ENCODE measurements at regions not wholly inside any gene's neighbourhood (a gene's known extent, or its start where the extent isn't known, plus 50 kb on each side); places are given as distances from the start of the nearest gene placed in this dataset.

DNA sequence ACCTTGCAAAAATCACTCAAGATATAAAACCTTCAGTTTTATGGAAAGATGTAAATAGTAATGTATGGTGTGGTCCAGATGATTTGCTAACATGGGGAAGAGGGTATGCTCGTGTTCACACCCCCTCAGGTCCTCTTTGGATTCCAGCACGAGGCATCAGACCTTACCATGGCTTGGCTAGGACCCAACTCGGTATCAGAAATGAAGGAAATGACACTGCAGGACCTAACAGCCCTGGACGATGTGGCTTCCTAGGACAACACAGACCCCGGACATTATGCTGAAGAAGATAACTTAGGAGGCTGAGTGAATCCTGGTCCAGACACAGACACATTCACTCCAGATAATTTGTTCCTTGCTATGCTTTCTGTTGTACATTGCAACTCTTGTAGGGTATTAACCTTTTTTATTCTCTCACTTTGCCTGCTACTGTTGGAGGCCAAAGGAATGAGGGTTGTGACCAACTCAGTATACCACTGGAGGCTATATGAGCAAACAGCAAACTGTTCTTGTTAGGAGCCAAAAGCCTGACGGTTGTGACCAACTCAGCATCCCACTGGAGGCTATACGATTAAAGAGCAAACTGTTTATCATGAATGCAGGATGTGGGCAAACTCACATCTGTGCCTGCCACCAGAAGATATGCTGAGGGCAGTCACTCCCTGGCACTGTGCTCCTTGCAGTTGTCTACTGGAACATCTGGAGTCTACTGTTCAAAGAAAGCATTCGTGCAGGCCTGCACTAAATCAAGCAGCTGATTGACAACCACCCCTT is 121.7 kb downstream of the ZNF429 start:
- H3F3A ChIP-seq (ENCODE audit: insufficient read depth, low read length), result no peaks in the 10 kb centered on the region
- H3K4me1 ChIP-seq (ENCODE audit: insufficient read depth, low read length, severe bottlenecking), result no peaks in the 10 kb centered on the region
- no peaks in the 10 kb centered on the region for H3K36me3 ChIP-seq (ENCODE audit: insufficient read depth, low read length)
- no peak overlapping the region for H3K4me2 ChIP-seq (ENCODE audit: low read length)
- H3K27ac ChIP-seq (ENCODE audit: low read depth, low read length, poor library complexity, severe bottlenecking), result no peak overlapping the region
- TF ChIP-seq, protein P1, sequence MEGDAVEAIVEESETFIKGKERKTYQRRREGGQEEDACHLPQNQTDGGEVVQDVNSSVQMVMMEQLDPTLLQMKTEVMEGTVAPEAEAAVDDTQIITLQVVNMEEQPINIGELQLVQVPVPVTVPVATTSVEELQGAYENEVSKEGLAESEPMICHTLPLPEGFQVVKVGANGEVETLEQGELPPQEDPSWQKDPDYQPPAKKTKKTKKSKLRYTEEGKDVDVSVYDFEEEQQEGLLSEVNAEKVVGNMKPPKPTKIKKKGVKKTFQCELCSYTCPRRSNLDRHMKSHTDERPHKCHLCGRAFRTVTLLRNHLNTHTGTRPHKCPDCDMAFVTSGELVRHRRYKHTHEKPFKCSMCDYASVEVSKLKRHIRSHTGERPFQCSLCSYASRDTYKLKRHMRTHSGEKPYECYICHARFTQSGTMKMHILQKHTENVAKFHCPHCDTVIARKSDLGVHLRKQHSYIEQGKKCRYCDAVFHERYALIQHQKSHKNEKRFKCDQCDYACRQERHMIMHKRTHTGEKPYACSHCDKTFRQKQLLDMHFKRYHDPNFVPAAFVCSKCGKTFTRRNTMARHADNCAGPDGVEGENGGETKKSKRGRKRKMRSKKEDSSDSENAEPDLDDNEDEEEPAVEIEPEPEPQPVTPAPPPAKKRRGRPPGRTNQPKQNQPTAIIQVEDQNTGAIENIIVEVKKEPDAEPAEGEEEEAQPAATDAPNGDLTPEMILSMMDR (IDR thresholded peaks at IDR 0.05; ENCODE audit: low read length), result no peak
- no peak for TF ChIP-seq EZH2 (IDR thresholded peaks at IDR 0.05; ENCODE audit: borderline replicate concordance, low read length)
- no peaks in the 10 kb centered on the region for H3K9me2 ChIP-seq (ENCODE audit: low read depth, low read length)
- H4K20me1 ChIP-seq (ENCODE audit: insufficient read depth, low read length), result no peaks in the 10 kb centered on the region
- no peaks in the 10 kb centered on the region for H3K27me3 ChIP-seq (ENCODE audit: insufficient read depth, low read length)
- H3K9ac ChIP-seq (ENCODE audit: low read length), result no peak overlapping the region
- H3K9me3 ChIP-seq (ENCODE audit: low read length), result no peaks in the 10 kb centered on the region
- H2AFZ ChIP-seq (ENCODE audit: low read length), result no peak overlapping the region
- H3K79me2 ChIP-seq (ENCODE audit: insufficient read depth, low read length), result no peaks in the 10 kb centered on the region
- no peak overlapping the region for H3K4me3 ChIP-seq (ENCODE audit: low read depth, low read length, poor library complexity, severe bottlenecking)

DNA sequence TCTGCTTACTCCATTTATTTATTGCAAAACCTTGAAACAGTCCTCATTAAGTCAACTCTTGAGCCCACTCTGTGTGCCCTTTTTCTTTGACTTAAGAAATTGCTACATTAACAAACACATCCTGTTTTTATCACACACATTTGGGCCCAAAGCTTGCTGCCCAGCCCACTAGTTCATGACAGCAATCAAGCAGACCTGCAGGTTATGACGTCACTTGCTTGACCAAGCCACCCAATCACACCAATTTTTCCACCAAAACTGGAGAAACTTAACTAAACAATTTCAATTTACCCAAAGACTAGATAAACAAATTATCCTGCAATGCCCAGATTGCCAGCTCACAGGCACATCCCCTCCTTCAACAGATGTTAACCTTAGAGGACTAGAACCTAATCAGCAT is 120.7 kb downstream of the ZNF429 start:
- Histone ChIP-seq H3F3A (ENCODE audit: insufficient read depth, low read length) (no peaks in the 10 kb centered on the region), H3K9me3 (ENCODE audit: low read length) (no peaks in the 10 kb centered on the region), H3K9me2 (ENCODE audit: low read depth, low read length) (no peaks in the 10 kb centered on the region), H3K36me3 (ENCODE audit: insufficient read depth, low read length) (no peaks in the 10 kb centered on the region), H3K4me1 (ENCODE audit: insufficient read depth, low read length, severe bottlenecking) (no peaks in the 10 kb centered on the region), H3K4me3 (ENCODE audit: low read depth, low read length, poor library complexity, severe bottlenecking) (no peak overlapping the region), H2AFZ (ENCODE audit: low read length) (no peak overlapping the region), H3K4me2 (ENCODE audit: low read length) (no peak overlapping the region), H3K9ac (ENCODE audit: low read length) (no peak overlapping the region), H3K27me3 (ENCODE audit: insufficient read depth, low read length) (no peaks in the 10 kb centered on the region), H4K20me1 (ENCODE audit: insufficient read depth, low read length) (no peaks in the 10 kb centered on the region), H3K27ac (ENCODE audit: low read depth, low read length, poor library complexity, severe bottlenecking) (no peak overlapping the region), H3K79me2 (ENCODE audit: insufficient read depth, low read length) (no peaks in the 10 kb centered on the region)
- no peak for TF ChIP-seq EZH2 (IDR thresholded peaks at IDR 0.05; ENCODE audit: borderline replicate concordance, low read length)
- TF ChIP-seq, protein P1 (IDR thresholded peaks at IDR 0.05; ENCODE audit: low read length), result no peak

DNA sequence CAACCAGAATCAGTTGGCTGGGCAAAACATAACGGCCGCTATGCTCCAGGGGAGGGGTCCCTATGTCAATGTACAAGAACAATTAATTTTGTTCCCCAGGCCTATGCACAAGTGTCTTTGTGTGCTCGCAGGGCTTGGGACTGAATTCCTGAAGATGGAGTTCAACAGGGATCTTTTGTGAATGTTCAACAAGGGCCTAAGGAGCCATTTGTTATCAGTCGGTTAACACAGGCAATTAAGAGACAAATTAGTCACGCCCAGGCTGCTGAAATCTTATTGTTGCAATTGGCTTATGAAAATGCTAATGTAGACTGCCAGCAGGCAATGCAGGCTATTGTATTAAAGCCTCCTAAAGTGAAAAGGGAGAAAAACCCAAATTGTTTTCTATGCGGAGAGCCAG is 117.5 kb downstream of the ZNF429 start:
- TF ChIP-seq EZH2 (IDR thresholded peaks at IDR 0.05; ENCODE audit: borderline replicate concordance, low read length), result no peak
- TF ChIP-seq, protein P1 (IDR thresholded peaks at IDR 0.05; ENCODE audit: low read length), result no peak

More for the DNA sequence above, 117.5 kb downstream of the ZNF429 start:
- Histone ChIP-seq H3K4me2 (ENCODE audit: low read length) (no peak overlapping the region), H3K36me3 (ENCODE audit: insufficient read depth, low read length) (no peaks in the 10 kb centered on the region), H3K9me2 (ENCODE audit: low read depth, low read length) (no peaks in the 10 kb centered on the region), H3F3A (ENCODE audit: insufficient read depth, low read length) (no peaks in the 10 kb centered on the region), H2AFZ (ENCODE audit: low read length) (no peak overlapping the region), H3K27ac (ENCODE audit: low read depth, low read length, poor library complexity, severe bottlenecking) (no peak overlapping the region), H3K79me2 (ENCODE audit: insufficient read depth, low read length) (no peaks in the 10 kb centered on the region), H3K4me1 (ENCODE audit: insufficient read depth, low read length, severe bottlenecking) (no peaks in the 10 kb centered on the region), H3K27me3 (ENCODE audit: insufficient read depth, low read length) (no peaks in the 10 kb centered on the region), H3K9me3 (ENCODE audit: low read length) (no peaks in the 10 kb centered on the region; the same call in 1 of the 2 replicates), H3K4me3 (ENCODE audit: low read depth, low read length, poor library complexity, severe bottlenecking) (no peak overlapping the region), H4K20me1 (ENCODE audit: insufficient read depth, low read length) (no peaks in the 10 kb centered on the region), H3K9ac (ENCODE audit: low read length) (no peak overlapping the region)

Measured in OCI-LY1 (cell line).